GM19438 (cell line): ENCODE measurements at regions not wholly inside any gene's neighbourhood (a gene's known extent, or its start where the extent isn't known, plus 50 kb on each side); places are given as distances from the start of the nearest gene placed in this dataset.

Source experiments
- ATAC-seq: cut with Tn5 transposase; IDR thresholded peaks from one replicate; pipeline ENCODE4 v1.9.1; 2021; ENCODE audit warnings: low read depth; ENCODE audit not compliant: unreplicated experiment

- no peak for ATAC-seq
Observed at GRCh38 chr6:44630125-44631028, 242.9 kb downstream of the CDC5L start.

GRCh38 chr6:44631968-44632367 lies 244.5 kb downstream of the CDC5L start:
- no peak for ATAC-seq

- ATAC-seq: no peak
Observed at GRCh38 chr6:44634321-44634720, 246.8 kb downstream of the CDC5L start.

- no peak for ATAC-seq
Observed at GRCh38 chr6:44635486-44635885, 248.0 kb downstream of the CDC5L start.

- ATAC-seq: no peak
Observed at GRCh38 chr6:44636561-44637248, 249.2 kb downstream of the CDC5L start.

- no peak for ATAC-seq
Observed at GRCh38 chr6:44641344-44642031, 254.0 kb downstream of the CDC5L start.

GRCh38 chr6:44642349-44642748 lies 254.8 kb downstream of the CDC5L start:
- ATAC-seq: no peak

GRCh38 chr6:44642870-44643522 lies 255.5 kb downstream of the CDC5L start:
- no peak for ATAC-seq

GRCh38 chr6:44645276-44645675 lies 257.8 kb downstream of the CDC5L start:
- no peak for ATAC-seq

GRCh38 chr6:44646355-44646754 lies 258.8 kb downstream of the CDC5L start:
- no peak for ATAC-seq

- ATAC-seq: no peak
Observed at GRCh38 chr6:44649365-44650025, 262.0 kb downstream of the CDC5L start.

GRCh38 chr6:44650495-44650894 lies 263.0 kb downstream of the CDC5L start:
- no peak for ATAC-seq

- ATAC-seq: no peak
Observed at GRCh38 chr6:44650947-44651346, 263.4 kb downstream of the CDC5L start.

GRCh38 chr6:44651604-44652003 lies 264.1 kb downstream of the CDC5L start:
- ATAC-seq: no peak

- ATAC-seq: no peak
Observed at GRCh38 chr6:44652547-44652946, 265.0 kb downstream of the CDC5L start.

GRCh38 chr6:44653091-44653490 lies 265.6 kb downstream of the CDC5L start:
- no peak for ATAC-seq

- ATAC-seq: no peak
Observed at GRCh38 chr6:44653761-44654218, 266.3 kb downstream of the CDC5L start.

GRCh38 chr6:44655412-44656342 lies 268.2 kb downstream of the CDC5L start:
- ATAC-seq: peak; percentile 64

GRCh38 chr6:44656691-44657090 lies 269.2 kb downstream of the CDC5L start:
- ATAC-seq: no peak
